CD4-positive, alpha-beta T cell (primary cell): ENCODE measurements at regions not wholly inside any gene's neighbourhood (a gene's known extent, or its start where the extent isn't known, plus 50 kb on each side); places are given as distances from the start of the nearest gene placed in this dataset.

Experiments
- ATAC-seq: fragments of 200-7000 bp; cut with Tn5 transposase; one replicate; pipeline ENCODE4 v1.10.0; 2022; ENCODE audit warnings: mild to moderate bottlenecking; ENCODE audit not compliant: poor library complexity
- CTCF ChIA-PET: fragments of 350-600 bp; sonication (Branson Sonifier 250); formaldehyde crosslinking; loops from one replicate; lab custom pipeline; 2021; ENCODE audit warnings: antibody characterized with exemption, inconsistent platforms; lab: Charles Lee
- POLR2A ChIA-PET: fragments of 350-600 bp; sonication (Branson Sonifier 250); formaldehyde crosslinking; loops from one replicate; lab custom pipeline; 2021; ENCODE audit warnings: antibody characterized with exemption, inconsistent platforms; lab: Charles Lee
- DNase-seq, 14 experiments: peaks; one replicate each; pipeline ENCODE4 v3.0.0-alpha.2; 2013 to 2020; ENCODE audit warnings: mixed read lengths in 2 of 14
- H3K27ac ChIP-seq, 2 donors: one replicate each; pipeline versions ENCODE4 v1.5.1 to v1.7.0; 2013; ENCODE audit warnings: low read length in 2 of 2, low read depth in 1 of 2, mild to moderate bottlenecking in 1 of 2
- H3K27me3 ChIP-seq, 2 experiments: 1 replicate in 1 of 2; 2 replicates in 1 of 2; pipeline versions ENCODE4 v1.6.1 to v1.7.0; 2013; ENCODE audit warnings: low read length in 2 of 2, control low read depth in 1 of 2, mild to moderate bottlenecking in 1 of 2, moderate library complexity in 1 of 2; ENCODE audit not compliant: insufficient read depth in 2 of 2, control insufficient read depth in 1 of 2
- H3K36me3 ChIP-seq: one replicate; pipeline ENCODE4 v1.6.1; 2013; ENCODE audit warnings: low read length, control low read depth; ENCODE audit not compliant: insufficient read depth
- H3K4me1 ChIP-seq: one replicate; pipeline ENCODE4 v1.6.1; 2013; ENCODE audit warnings: low read length, control low read depth; ENCODE audit not compliant: insufficient read depth
- H3K4me3 ChIP-seq: one replicate; pipeline ENCODE4 v1.5.1; 2013; ENCODE audit warnings: mild to moderate bottlenecking, low read length, moderate library complexity
- H3K9me3 ChIP-seq, 2 experiments: 1 replicate in 1 of 2; 2 replicates in 1 of 2; pipeline versions ENCODE4 v1.6.1 to v1.7.0; 2013; ENCODE audit warnings: low read length in 2 of 2, mild to moderate bottlenecking in 2 of 2, control low read depth in 1 of 2, moderate library complexity in 1 of 2; ENCODE audit not compliant: control insufficient read depth in 1 of 2, insufficient read depth in 1 of 2
- H3K27ac Mint-ChIP-seq: one replicate; pipeline ENCODE4 v1.8.0; 2020; ENCODE audit warnings: mixed read lengths
- H3K27me3 Mint-ChIP-seq: one replicate; pipeline ENCODE4 v1.8.0; 2021; ENCODE audit warnings: mixed read lengths
- H3K36me3 Mint-ChIP-seq: one replicate; pipeline ENCODE4 v1.8.0; 2021; ENCODE audit warnings: low read depth, mixed read lengths
- H3K4me1 Mint-ChIP-seq: one replicate; pipeline ENCODE4 v1.8.0; 2021; ENCODE audit warnings: low read depth, mixed read lengths
- H3K4me3 Mint-ChIP-seq: one replicate; pipeline ENCODE4 v1.8.0; 2020; ENCODE audit warnings: mild to moderate bottlenecking, mixed read lengths
- H3K9me3 Mint-ChIP-seq: one replicate; pipeline ENCODE4 v1.8.0; 2020; ENCODE audit warnings: mixed read lengths
- intact Hi-C, 2 experiments: fragments of 100-400 bp; cut with DNase I in 1 of 2; cut with micrococcal nuclease in 1 of 2; formaldehyde crosslinking; loops; one replicate each; pipeline versions ENCODE4 v1.15.1 to v1.9.0; 2023 to 2025; cut with DNase I, micrococcal nuclease
- TF ChIP-seq, protein P1 (sequence below): fragments of 200-600 bp; IDR thresholded peaks from one replicate; pipeline ENCODE4 v1.8.0; 2022; ENCODE audit warnings: antibody characterized with exemption, mild to moderate bottlenecking

DNA sequence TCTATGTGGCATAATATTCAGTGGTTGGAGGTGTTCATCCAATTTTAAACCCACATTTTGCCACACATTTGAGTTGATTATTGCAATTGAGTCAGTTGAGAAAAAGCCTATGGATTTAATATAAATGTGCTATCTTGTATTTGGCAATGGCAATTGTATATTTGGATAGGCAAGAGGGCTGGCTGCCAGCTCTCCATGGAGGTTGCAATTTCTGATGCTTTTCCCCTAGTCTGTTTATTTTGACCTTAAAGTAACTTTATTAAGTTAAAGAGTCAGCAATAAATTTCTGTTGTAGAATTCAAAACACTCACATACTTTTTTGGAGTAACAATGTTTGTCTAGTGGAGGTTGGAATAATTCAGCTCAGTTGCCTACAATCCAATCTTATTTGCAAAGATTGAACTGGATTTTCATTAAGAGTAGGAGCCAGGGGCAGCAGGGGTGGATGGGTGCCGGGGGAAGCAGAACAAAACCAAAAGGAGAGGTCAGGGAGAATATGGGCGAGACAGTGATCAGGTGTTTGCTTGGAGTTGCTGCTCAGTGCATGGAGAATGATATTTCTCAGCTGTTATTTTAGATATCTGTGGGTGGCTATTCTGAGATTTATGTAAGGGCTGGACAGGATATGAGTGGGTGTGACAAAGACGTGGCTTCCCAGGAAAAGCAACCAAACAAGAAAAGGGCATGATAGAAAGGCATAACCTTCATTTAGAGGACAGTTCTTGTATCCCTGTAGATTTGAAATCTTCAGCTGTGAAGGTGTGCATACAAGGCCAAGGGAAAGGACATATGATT lies 163.0 kb downstream of the HDGFL1 start:
- Mint-ChIP-seq H3K27me3 (no peaks in the 10 kb centered on the region), H3K27ac (no peak overlapping the region), H3K4me1 (no peaks in the 10 kb centered on the region), H3K36me3 (no peaks in the 10 kb centered on the region), H3K9me3 (no peaks in the 10 kb centered on the region), H3K4me3 (no peak overlapping the region)
- Histone ChIP-seq H3K4me1 (no peaks in the 10 kb centered on the region), H3K4me3 (no peak overlapping the region), H3K27me3 (no peaks in the 10 kb centered on the region), H3K27ac (no peak overlapping the region), H3K9me3 (peaks cover 0 to 3% of the 10 kb centered on the region in 2 experiments), H3K36me3 (no peaks in the 10 kb centered on the region)
- ChIA-PET POLR2A (no interaction called here), CTCF (no interaction called here)
- no peak for DNase-seq
- no peak for ATAC-seq
- intact Hi-C loops, result no loop called here
- TF ChIP-seq, protein P1, sequence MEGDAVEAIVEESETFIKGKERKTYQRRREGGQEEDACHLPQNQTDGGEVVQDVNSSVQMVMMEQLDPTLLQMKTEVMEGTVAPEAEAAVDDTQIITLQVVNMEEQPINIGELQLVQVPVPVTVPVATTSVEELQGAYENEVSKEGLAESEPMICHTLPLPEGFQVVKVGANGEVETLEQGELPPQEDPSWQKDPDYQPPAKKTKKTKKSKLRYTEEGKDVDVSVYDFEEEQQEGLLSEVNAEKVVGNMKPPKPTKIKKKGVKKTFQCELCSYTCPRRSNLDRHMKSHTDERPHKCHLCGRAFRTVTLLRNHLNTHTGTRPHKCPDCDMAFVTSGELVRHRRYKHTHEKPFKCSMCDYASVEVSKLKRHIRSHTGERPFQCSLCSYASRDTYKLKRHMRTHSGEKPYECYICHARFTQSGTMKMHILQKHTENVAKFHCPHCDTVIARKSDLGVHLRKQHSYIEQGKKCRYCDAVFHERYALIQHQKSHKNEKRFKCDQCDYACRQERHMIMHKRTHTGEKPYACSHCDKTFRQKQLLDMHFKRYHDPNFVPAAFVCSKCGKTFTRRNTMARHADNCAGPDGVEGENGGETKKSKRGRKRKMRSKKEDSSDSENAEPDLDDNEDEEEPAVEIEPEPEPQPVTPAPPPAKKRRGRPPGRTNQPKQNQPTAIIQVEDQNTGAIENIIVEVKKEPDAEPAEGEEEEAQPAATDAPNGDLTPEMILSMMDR, result no peak

DNA sequence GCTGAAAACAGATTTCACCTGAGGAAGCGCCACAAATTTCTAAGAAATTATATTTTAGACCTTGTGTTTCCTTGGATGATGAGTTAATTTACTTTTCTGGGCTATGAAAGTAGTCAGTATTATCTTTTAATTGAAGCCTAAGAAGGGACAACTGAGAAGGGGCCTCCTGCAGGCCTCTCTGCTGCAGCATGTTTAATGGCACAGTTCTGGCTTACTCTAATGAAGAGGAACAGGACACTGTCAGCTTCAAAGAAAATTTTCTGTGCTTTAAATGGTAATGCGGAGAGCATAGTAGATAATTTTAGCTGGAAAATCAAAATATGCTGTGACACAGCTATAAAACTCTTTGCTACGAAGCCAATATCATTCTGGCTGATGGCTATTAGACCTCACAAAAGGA lies 167.4 kb downstream of the HDGFL1 start:
- Histone ChIP-seq H3K36me3 (no peaks in the 10 kb centered on the region), H3K27ac (no peak overlapping the region), H3K9me3 (peaks cover 0 to 3% of the 10 kb centered on the region in 2 experiments), H3K4me3 (no peak overlapping the region), H3K27me3 (no peaks in the 10 kb centered on the region), H3K4me1 (no peaks in the 10 kb centered on the region)
- no peak for DNase-seq
- Mint-ChIP-seq H3K27me3 (no peaks in the 10 kb centered on the region), H3K9me3 (peaks cover 2% of the 10 kb centered on the region), H3K4me1 (no peaks in the 10 kb centered on the region), H3K4me3 (no peak overlapping the region), H3K36me3 (no peaks in the 10 kb centered on the region), H3K27ac (no peak overlapping the region)
- TF ChIP-seq, protein P1, result no peak
- intact Hi-C loops, result no loop called here
- POLR2A ChIA-PET, result no interaction called here
- no peak for ATAC-seq
- CTCF ChIA-PET, result no interaction called here

DNA sequence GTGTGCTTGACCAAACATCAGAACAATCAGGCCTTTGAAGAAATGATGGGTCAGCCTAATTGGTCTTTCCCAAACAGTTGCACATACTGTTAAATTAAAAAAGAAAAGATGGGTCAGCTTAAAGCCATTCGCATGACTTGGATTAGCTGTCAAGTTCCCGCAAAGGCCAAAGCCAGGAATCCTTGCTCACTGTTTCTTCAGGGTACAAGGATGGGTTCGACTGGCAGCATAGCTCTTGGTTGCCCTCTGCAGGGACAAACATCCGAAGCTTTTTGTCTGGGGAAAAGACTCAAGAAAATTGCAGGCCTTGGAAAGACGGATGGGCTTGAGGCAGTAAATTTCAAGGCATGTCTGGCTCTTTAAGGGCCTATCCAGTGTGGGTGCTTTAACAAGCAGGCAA lies 168.0 kb downstream of the HDGFL1 start:
- Histone ChIP-seq H3K27ac (no peak overlapping the region), H3K36me3 (no peaks in the 10 kb centered on the region), H3K9me3 (peaks cover 0 to 3% of the 10 kb centered on the region in 2 experiments), H3K4me3 (no peak overlapping the region), H3K27me3 (no peaks in the 10 kb centered on the region), H3K4me1 (no peaks in the 10 kb centered on the region)
- Mint-ChIP-seq H3K9me3 (peaks cover 2% of the 10 kb centered on the region), H3K4me1 (no peaks in the 10 kb centered on the region), H3K27me3 (no peaks in the 10 kb centered on the region), H3K27ac (no peak overlapping the region), H3K36me3 (no peaks in the 10 kb centered on the region), H3K4me3 (no peak overlapping the region)
- ChIA-PET POLR2A (no interaction called here), CTCF (no interaction called here)
- DNase-seq (no peak), ATAC-seq (no peak)
- TF ChIP-seq, protein P1, result no peak
- intact Hi-C loops, result no loop called here
